ENCODE measurements at regions not wholly inside any gene's neighbourhood (a gene's known extent, or its start where the extent isn't known, plus 50 kb on each side); places are given as distances from the start of the nearest gene placed in this dataset.

DNA sequence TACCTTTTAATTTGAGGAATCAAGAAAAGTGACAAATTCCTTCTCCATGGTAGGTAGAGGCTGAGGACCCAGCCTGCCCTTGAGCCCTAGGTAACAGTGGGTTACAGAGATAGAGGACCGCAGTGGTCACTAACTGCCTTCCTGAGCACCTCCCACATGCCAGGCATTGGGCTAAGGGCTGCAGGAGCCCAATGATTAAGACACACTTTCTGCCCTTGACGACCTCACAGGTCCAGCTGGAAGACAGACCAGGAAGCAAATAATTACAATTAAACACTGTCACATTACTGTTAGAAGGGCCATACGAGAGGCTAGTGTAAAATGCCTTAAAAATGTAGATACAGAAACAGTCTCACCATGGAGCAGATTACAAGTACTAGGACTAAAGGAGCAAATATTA lies 156.8 kb upstream of the NFE2L3 start:
- no peak for DNase-seq (ENCODE audit: extremely low spot score)
- TF ChIP-seq, protein P1, sequence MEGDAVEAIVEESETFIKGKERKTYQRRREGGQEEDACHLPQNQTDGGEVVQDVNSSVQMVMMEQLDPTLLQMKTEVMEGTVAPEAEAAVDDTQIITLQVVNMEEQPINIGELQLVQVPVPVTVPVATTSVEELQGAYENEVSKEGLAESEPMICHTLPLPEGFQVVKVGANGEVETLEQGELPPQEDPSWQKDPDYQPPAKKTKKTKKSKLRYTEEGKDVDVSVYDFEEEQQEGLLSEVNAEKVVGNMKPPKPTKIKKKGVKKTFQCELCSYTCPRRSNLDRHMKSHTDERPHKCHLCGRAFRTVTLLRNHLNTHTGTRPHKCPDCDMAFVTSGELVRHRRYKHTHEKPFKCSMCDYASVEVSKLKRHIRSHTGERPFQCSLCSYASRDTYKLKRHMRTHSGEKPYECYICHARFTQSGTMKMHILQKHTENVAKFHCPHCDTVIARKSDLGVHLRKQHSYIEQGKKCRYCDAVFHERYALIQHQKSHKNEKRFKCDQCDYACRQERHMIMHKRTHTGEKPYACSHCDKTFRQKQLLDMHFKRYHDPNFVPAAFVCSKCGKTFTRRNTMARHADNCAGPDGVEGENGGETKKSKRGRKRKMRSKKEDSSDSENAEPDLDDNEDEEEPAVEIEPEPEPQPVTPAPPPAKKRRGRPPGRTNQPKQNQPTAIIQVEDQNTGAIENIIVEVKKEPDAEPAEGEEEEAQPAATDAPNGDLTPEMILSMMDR (IDR thresholded peaks at IDR 0.05; ENCODE audit: control extremely low read depth, extremely low read depth, low read depth, missing control alignments), result no peak
- CTCF ChIA-PET, result interaction anchor here (0.8 to 2.2 kb wide), 3 partner anchors 7 to 18 kb away, joined by 3 to 7 read pairs (median 3); no protein-coding TSS in a partner anchor
- POLR2A ChIA-PET, result no interaction called here

DNA sequence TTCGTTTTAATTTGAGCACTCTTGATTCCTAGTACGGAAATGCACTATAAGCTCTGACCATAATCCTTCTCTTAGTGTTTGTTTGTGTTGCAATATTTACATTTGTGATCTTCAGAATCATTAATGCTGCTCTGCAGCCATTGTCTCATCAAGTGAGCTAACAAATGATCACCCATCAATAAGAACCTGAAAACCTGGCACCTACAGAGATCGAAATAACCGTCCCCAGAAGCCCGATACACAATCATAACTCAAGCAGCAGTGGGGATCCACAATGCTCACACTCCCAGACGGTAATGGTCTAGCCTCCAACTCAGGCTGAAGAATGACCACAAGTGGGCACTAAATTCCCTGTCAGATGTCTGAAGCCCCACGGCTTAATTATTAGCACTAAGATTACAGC lies 156.0 kb upstream of the NFE2L3 start:
- ChIA-PET CTCF (interaction anchor here (1.3 to 2.2 kb wide), 2 partner anchors 8 to 10 kb away, joined by 3 to 7 read pairs; no protein-coding TSS in a partner anchor), POLR2A (no interaction called here)
- TF ChIP-seq, protein P1 (IDR thresholded peaks at IDR 0.05; ENCODE audit: control extremely low read depth, extremely low read depth, low read depth, missing control alignments), result no peak

DNA sequence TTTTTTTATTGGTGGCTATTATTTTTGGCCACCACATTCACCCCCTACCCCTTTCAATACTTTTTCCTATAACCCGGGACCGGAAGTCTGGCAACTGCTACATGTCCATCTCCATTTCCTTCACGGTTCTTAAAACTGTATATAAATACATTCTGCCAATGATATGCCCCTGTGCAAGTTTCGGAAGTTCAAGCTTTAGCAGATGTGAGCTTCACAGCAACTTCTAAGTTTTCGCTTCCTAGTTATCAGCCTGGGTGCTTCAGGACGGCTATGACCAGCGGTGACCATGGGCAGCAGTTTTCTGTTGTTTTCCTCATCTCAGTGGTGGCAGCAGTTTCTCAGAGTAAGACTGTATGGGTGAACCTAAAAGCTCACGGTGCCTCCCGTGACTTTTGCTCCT lies 153.5 kb upstream of the NFE2L3 start:
- POLR2A ChIA-PET, result no interaction called here
- DNase-seq (ENCODE audit: extremely low spot score), result no peak
- CTCF ChIA-PET, result interaction anchor here (1.0 to 1.4 kb wide), 4 partner anchors 9 to 371 kb away, joined by 3 to 4 read pairs (median 3); no protein-coding TSS in a partner anchor
- TF ChIP-seq, protein P1 (IDR thresholded peaks at IDR 0.05; ENCODE audit: control extremely low read depth, extremely low read depth, low read depth, missing control alignments), result no peak

More for the DNA sequence above, 156.0 kb upstream of the NFE2L3 start:
- no peak for DNase-seq (ENCODE audit: extremely low spot score)

DNA sequence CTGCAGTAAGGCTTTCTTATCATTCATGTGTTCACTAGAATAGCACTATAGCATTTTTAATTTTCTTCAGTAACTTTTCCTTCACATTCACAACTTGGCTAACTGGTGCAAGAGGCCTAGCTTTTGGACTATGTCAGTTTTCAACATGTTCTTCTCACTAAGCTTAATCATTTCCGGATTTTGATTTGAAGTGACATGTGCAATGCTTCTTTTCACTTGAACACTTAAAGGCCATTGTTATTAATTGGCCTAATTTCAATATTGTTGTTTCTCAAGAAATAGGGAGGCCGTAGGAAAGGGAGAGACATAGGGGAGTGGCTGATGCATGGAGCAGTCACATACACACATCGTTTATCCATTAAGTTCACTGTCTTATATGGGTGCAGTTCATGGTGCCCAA lies 151.2 kb upstream of the NFE2L3 start:
- DNase-seq (ENCODE audit: extremely low spot score), result no peak
- ChIA-PET POLR2A (interaction anchor here (0.7 to 1.0 kb wide), 2 partner anchors 11 to 369 kb away, joined by 4 to 8 read pairs; no protein-coding TSS in a partner anchor), CTCF (interaction anchor here (1.3 kb wide), 2 partner anchors 11 to 61 kb away, joined by 3 to 4 read pairs; no protein-coding TSS in a partner anchor)
- TF ChIP-seq, protein P1 (IDR thresholded peaks at IDR 0.05; ENCODE audit: control extremely low read depth, extremely low read depth, low read depth, missing control alignments), result no peak

DNA sequence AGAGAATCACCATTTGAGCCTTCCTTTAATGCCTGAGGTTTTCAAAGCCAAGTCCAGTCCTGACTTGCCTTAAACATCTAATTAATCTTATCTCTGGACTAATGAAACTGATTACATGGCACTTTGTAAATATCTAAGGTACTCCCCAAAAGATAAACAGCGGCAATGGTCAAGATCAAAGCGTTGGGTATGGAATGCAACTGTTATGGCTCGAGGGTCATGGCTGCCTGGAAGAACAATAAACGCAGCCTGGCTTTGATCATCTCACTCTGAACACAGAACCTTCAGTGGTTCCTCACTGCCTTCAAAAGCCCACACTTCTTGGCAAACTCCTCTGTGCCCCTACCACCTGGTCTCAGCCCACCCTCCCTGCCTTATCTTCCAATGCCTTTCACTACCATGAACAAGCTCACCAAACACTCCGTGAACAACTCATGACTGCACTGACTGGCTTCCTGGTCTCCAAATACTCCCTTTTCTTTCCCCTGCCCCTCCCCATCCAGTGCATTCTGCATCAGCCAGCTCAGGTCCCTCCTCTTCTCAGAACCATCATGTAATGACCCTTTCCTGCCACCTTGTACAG lies 150.2 kb upstream of the NFE2L3 start:
- CTCF ChIA-PET, result interaction anchor here (1.3 kb wide), 1 partner anchor 61 kb away, joined by 4 read pairs; no protein-coding TSS in a partner anchor
- no peak for DNase-seq (ENCODE audit: extremely low spot score)
- TF ChIP-seq, protein P1 (IDR thresholded peaks at IDR 0.05; ENCODE audit: control extremely low read depth, extremely low read depth, low read depth, missing control alignments), result no peak
- POLR2A ChIA-PET, result no interaction called here

DNA sequence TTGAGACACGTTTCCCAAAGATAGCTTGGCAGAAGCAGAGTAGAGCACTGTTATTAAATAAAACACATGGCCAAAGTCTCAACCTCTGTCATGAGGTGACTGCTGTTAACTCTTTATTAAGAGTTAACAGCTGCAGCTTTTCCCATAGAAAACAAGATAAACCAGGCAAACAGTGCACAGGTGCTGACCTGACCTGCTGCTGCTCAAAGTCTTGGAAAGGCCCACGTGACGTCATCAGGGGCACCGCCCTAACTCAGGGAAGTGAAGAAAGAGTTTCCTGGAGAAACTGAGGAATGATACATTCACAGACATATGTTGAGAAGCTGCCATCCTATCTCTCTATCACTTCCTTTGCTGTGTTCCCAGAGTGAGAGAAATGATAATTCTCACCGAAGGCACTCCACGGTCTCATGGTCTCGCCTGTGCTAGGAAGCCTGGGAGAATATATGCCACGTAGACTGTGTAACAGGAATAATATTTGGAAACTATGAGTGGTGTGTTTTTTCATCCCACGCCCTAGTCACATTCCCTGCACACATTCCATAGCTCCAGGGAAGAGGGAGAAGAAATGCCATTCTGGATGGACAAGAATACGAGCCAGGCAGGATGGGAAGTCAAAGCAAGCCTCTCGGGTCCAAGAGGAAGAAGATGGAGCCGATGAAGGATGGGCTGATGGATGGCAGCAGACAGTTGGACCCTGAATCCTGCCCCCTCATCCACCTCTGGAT lies 146.2 kb upstream of the NFE2L3 start:
- ChIA-PET CTCF (interaction anchor here (1.0 to 1.1 kb wide), 2 partner anchors 70 to 73 kb away, joined by 3 read pairs; no protein-coding TSS in a partner anchor), POLR2A (no interaction called here)
- TF ChIP-seq, protein P1 (IDR thresholded peaks at IDR 0.05; ENCODE audit: control extremely low read depth, extremely low read depth, low read depth, missing control alignments), result no peak
- DNase-seq (ENCODE audit: extremely low spot score), result no peak

All from GM10248 (cell line).